Gastrocnemius medialis (tissue), 4 donors: ENCODE measurements at regions not wholly inside any gene's neighbourhood (a gene's known extent, or its start where the extent isn't known, plus 50 kb on each side); places are given as distances from the start of the nearest gene placed in this dataset.

Source experiments
- POLR2A ChIP-seq, 2 donors: fragments of 450-650 bp; IDR thresholded peaks; one replicate each; pipeline ENCODE4 v1.6.1; 2017; ENCODE audit warnings: antibody characterized with exemption in 2 of 2, mild to moderate bottlenecking in 2 of 2, moderate library complexity in 2 of 2
- TF ChIP-seq, protein P1 (sequence below), 5 experiments: fragments of 450-650 bp in 3 of 5; fragments of 200-600 bp in 2 of 5; sonication (generic) in 2 of 5; IDR thresholded peaks in 4 of 5; conservative IDR thresholded peaks in 1 of 5; 1 replicate in 4 of 5; 2 replicates in 1 of 5; pipeline ENCODE4 v1.5.1; 2016 to 2019; ENCODE audit warnings: antibody characterized with exemption in 5 of 5, mild to moderate bottlenecking in 3 of 5, moderate library complexity in 3 of 5

DNA sequence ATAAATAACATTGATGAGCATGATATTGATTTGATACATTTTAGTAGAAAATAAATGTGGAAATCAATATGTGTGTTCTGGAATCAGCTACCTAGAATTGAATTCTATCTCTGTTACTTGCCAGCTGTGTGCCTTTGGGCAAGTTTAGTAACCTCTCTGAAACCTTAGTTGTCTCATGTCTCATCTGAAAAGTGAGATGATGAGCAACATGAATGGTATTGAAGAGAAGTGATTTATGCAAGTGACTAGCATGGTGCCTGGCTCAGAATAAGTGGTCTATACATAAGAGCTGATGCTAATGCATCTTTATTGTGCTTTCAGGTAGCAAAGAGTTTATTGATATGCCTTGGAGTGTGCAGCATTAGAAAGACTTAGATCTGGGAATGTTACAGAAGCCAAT, 383.3 kb downstream of the PRDM2 start:
- TF ChIP-seq, protein P1, sequence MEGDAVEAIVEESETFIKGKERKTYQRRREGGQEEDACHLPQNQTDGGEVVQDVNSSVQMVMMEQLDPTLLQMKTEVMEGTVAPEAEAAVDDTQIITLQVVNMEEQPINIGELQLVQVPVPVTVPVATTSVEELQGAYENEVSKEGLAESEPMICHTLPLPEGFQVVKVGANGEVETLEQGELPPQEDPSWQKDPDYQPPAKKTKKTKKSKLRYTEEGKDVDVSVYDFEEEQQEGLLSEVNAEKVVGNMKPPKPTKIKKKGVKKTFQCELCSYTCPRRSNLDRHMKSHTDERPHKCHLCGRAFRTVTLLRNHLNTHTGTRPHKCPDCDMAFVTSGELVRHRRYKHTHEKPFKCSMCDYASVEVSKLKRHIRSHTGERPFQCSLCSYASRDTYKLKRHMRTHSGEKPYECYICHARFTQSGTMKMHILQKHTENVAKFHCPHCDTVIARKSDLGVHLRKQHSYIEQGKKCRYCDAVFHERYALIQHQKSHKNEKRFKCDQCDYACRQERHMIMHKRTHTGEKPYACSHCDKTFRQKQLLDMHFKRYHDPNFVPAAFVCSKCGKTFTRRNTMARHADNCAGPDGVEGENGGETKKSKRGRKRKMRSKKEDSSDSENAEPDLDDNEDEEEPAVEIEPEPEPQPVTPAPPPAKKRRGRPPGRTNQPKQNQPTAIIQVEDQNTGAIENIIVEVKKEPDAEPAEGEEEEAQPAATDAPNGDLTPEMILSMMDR (IDR thresholded peaks at IDR 0.05 in 4 of 5, conservative IDR thresholded peaks at IDR 0.05 in 1 of 5): no peak
- no peak for TF ChIP-seq POLR2A (IDR thresholded peaks at IDR 0.05)
